Upper lobe of left lung (tissue), 6 donors: ENCODE measurements at regions not wholly inside any gene's neighbourhood (a gene's known extent, or its start where the extent isn't known, plus 50 kb on each side); places are given as distances from the start of the nearest gene placed in this dataset.
A peak's percentile ranks its signal among the peaks of the same experiment; 100 is the strongest.

Source experiments
- ATAC-seq, 2 donors: fragments of 200-7000 bp; cut with Tn5 transposase; one replicate each; pipeline ENCODE4 v1.9.1; 2022; ENCODE audit warnings: mild to moderate bottlenecking in 2 of 2, moderate library complexity in 2 of 2; ENCODE audit not compliant: low FRiP score in 2 of 2
- DNase-seq, 2 donors: peaks; one replicate each; pipeline ENCODE4 v3.0.0-alpha.2; 2019 to 2020
- H3K27ac ChIP-seq, 4 donors: fragments of 200-600 bp; sonication (generic); one replicate each; pipeline ENCODE4 v1.5.1; 2016 to 2019
- H3K27me3 ChIP-seq, 4 donors: fragments of 200-600 bp; sonication (generic); one replicate each; pipeline ENCODE4 v1.5.1; 2017 to 2019
- H3K36me3 ChIP-seq, 4 donors: fragments of 200-600 bp; sonication (generic); one replicate each; pipeline ENCODE4 v1.5.1; 2016 to 2019
- H3K4me1 ChIP-seq, 4 donors: fragments of 200-600 bp; sonication (generic); one replicate each; pipeline ENCODE4 v1.5.1; 2018 to 2019
- H3K4me3 ChIP-seq, 4 donors: fragments of 200-600 bp; sonication (generic); one replicate each; pipeline ENCODE4 v1.5.1; 2017 to 2019; ENCODE audit warnings: mild to moderate bottlenecking in 2 of 4, moderate library complexity in 1 of 4
- H3K9me3 ChIP-seq, 4 donors: fragments of 200-600 bp; sonication (generic); one replicate each; pipeline ENCODE4 v1.5.1; 2018 to 2019
- EP300 ChIP-seq, 4 donors: sonication (generic); formaldehyde crosslinking; IDR thresholded peaks; one replicate each; pipeline ENCODE4 v1.5.1; 2017; ENCODE audit warnings: antibody characterized with exemption in 4 of 4, control low read depth in 2 of 4
- POLR2A ChIP-seq, 4 donors: fragments of 450-650 bp; IDR thresholded peaks; one replicate each; pipeline ENCODE4 v1.5.1; 2016 to 2017; ENCODE audit warnings: antibody characterized with exemption in 4 of 4, mild to moderate bottlenecking in 2 of 4
- POLR2AphosphoS5 ChIP-seq, 2 donors: sonication (generic); formaldehyde crosslinking; IDR thresholded peaks; one replicate each; pipeline ENCODE4 v1.5.1; 2017; ENCODE audit warnings: antibody characterized with exemption in 2 of 2
- WGBS, 2 donors: methylation state at CpG; one replicate each; pipeline ENCODE4 v1.1.5; 2017 to 2018; 5-methylcytosine and 5-hydroxymethylcytosine counted together
- TF ChIP-seq, protein P1 (sequence below), 6 experiments: fragments of 450-650 bp in 4 of 6; fragments of 200-600 bp in 2 of 6; sonication (generic) in 2 of 6; IDR thresholded peaks; one replicate each; pipeline ENCODE4 v1.5.1; 2016 to 2019; ENCODE audit warnings: antibody characterized with exemption in 6 of 6
- donor health status: DM: no; HTN: no; CAD: no; lungs with moderate emphysema.
- donor health status: DM: no; HTN: yes; CAD: no; lungs with severe emphysema.

DNA sequence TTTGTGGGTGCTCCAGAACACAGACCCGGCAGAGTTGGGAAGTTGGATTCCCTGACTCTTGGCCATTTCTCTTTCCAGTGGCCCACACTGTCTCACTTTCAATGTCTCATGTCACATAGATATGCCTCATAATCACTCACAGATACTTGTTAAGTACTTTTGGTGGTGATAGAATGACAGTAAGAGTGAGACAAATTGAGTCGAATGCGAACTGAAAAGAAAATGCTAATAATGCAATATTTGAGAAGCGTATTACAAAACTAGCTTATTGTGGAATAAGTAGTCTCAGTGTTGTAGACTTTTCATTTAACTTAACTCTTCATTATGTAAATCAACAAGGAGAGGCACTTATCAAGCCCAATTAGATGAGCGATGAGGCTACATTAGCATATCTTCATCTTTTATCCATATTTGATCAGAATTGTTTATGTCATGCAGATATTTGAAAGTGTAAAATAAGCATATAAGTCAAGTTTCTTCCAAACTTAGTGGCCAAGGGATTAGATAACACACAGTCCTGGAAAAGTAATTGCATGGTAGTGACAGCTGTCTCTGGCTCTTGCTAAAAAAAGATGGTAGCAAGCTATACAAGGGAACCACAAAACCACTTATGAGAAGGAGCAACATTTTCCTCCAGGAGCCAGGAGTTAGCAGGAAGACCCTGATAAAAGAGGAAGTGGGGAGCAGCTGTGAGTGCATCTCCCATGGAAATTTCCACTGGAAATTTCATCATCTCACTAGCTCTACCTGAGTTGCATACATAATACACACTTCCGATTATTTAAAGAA lies 243.6 kb downstream of the ARRDC4 start:
- H3K27me3 ChIP-seq = no peaks in the 10 kb centered on the region
- H3K4me1 ChIP-seq = no peaks in the 10 kb centered on the region
- DNase-seq (no peak), ATAC-seq (no peak)
- 90 to 94% methylated on average over 6 of the region's 6 CpGs for WGBS, 2 donors
- no peaks in the 10 kb centered on the region for H3K36me3 ChIP-seq
- no peak overlapping the region for H3K4me3 ChIP-seq
- TF ChIP-seq EP300 (IDR thresholded peaks at IDR 0.05) = no peak
- TF ChIP-seq POLR2AphosphoS5 (IDR thresholded peaks at IDR 0.05) = no peak
- no peak for TF ChIP-seq POLR2A (IDR thresholded peaks at IDR 0.05)
- TF ChIP-seq, protein P1, sequence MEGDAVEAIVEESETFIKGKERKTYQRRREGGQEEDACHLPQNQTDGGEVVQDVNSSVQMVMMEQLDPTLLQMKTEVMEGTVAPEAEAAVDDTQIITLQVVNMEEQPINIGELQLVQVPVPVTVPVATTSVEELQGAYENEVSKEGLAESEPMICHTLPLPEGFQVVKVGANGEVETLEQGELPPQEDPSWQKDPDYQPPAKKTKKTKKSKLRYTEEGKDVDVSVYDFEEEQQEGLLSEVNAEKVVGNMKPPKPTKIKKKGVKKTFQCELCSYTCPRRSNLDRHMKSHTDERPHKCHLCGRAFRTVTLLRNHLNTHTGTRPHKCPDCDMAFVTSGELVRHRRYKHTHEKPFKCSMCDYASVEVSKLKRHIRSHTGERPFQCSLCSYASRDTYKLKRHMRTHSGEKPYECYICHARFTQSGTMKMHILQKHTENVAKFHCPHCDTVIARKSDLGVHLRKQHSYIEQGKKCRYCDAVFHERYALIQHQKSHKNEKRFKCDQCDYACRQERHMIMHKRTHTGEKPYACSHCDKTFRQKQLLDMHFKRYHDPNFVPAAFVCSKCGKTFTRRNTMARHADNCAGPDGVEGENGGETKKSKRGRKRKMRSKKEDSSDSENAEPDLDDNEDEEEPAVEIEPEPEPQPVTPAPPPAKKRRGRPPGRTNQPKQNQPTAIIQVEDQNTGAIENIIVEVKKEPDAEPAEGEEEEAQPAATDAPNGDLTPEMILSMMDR (IDR thresholded peaks at IDR 0.05) = no peak
- no peaks in the 10 kb centered on the region for H3K9me3 ChIP-seq
- no peak overlapping the region for H3K27ac ChIP-seq

DNA sequence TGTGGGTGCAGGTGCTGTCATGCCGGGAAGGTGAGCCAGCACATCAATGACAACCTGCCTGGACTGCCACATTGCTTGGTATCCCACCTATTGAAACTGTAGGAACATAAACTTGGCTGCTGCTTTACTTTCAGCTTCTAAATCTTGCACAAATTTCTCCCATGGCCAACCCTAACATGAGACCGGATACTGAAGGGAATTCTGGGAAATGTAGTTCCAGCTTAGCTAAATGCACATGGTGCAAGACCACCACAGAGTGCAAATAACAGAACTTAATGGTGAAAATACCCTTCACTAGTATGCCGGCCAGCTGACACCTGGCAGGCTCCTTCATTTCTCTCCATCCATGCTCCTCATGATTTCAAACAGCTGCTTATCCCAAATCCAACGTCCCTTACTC lies 247.4 kb downstream of the ARRDC4 start:
- TF ChIP-seq POLR2A (IDR thresholded peaks at IDR 0.05) (no peak), EP300 (IDR thresholded peaks at IDR 0.05) (no peak), POLR2AphosphoS5 (IDR thresholded peaks at IDR 0.05) (no peak)
- TF ChIP-seq, protein P1 (IDR thresholded peaks at IDR 0.05) = no peak
- DNase-seq (no peak), ATAC-seq (no peak)
- WGBS, 2 donors = 78 to 82% methylated on average over 3 to 4 of the region's 4 CpGs
- H3K4me3 ChIP-seq = no peak overlapping the region
- H3K36me3 ChIP-seq = no peaks in the 10 kb centered on the region
- no peaks in the 10 kb centered on the region for H3K4me1 ChIP-seq
- H3K27me3 ChIP-seq = no peaks in the 10 kb centered on the region
- H3K27ac ChIP-seq = no peak overlapping the region
- no peaks in the 10 kb centered on the region for H3K9me3 ChIP-seq

DNA sequence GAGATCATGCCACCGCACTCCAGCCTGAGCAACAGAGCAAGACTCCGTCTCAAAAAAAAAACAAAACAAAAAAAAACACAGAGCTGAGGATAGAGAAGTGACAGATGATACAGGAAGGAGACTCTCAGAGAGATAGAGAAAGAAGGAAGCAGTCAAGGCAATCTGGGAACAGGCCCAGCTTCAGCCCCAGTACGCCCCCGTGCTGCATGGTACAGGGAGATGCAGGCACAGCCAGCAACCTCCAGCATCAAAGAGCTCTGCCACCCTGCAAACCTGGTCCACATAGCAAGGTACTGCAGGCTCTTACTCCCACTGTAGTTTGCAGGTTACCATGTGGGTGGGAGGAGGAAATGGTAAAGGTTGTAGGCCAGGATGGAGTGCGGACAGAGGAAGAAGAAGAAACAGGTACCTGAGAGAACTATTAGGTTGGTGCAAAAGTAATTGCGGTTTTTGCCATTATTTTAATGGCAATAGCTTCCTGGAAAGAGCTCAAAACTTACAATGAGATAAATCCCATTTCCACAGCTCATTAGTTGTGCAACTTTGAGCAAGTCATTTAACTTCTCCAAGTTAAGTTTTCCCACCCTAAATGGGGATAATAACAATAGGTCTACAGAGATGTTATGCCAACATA lies 253.0 kb downstream of the ARRDC4 start:
- no peak overlapping the region for H3K4me3 ChIP-seq
- no peaks in the 10 kb centered on the region for H3K36me3 ChIP-seq
- peak in 1 of 2 donors; percentile 49 for ATAC-seq
- TF ChIP-seq POLR2A (IDR thresholded peaks at IDR 0.05) (no peak), POLR2AphosphoS5 (IDR thresholded peaks at IDR 0.05) (no peak), EP300 (IDR thresholded peaks at IDR 0.05) (no peak)
- TF ChIP-seq, protein P1 (IDR thresholded peaks at IDR 0.05) = no peak
- no peaks in the 10 kb centered on the region for H3K9me3 ChIP-seq
- no peak for DNase-seq
- no peak overlapping the region for H3K27ac ChIP-seq
- H3K4me1 ChIP-seq = no peaks in the 10 kb centered on the region
- 77 to 78% methylated on average over 6 of the region's 6 CpGs for WGBS, 2 donors
- no peaks in the 10 kb centered on the region for H3K27me3 ChIP-seq

DNA sequence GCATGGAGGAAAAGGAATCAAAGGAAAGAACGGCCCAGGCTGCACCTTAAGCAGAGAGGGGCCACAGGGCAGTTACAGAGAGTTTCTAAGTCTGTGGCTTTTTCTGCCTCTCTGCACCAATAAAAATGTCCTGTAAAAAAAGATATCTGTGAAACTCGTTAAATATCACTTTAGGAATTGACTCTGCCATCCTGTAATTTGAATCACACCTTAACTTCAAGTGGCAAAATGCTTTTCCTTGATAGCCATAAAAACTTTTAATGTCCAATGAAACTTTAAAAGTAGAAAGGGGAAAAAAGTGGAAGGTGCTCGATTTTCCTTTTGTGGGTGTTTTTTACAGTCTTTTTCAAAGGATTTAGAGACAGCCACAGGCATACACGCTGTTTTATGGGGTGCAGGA lies 255.7 kb downstream of the ARRDC4 start:
- DNase-seq (no peak), ATAC-seq (no peak)
- Histone ChIP-seq H3K9me3 (no peaks in the 10 kb centered on the region), H3K27me3 (no peaks in the 10 kb centered on the region), H3K27ac (no peak overlapping the region), H3K36me3 (no peaks in the 10 kb centered on the region), H3K4me1 (no peaks in the 10 kb centered on the region), H3K4me3 (no peak overlapping the region)
- TF ChIP-seq POLR2A (IDR thresholded peaks at IDR 0.05) = no peak
- TF ChIP-seq EP300 (IDR thresholded peaks at IDR 0.05) = no peak
- no peak for TF ChIP-seq POLR2AphosphoS5 (IDR thresholded peaks at IDR 0.05)
- TF ChIP-seq, protein P1 (IDR thresholded peaks at IDR 0.05) = no peak
- WGBS, 2 donors = 65 to 70% methylated on average over 4 of the region's 4 CpGs
